HS-27A (cell line): ENCODE measurements at regions not wholly inside any gene's neighbourhood (a gene's known extent, or its start where the extent isn't known, plus 50 kb on each side); places are given as distances from the start of the nearest gene placed in this dataset.
A peak's percentile ranks its signal among the peaks of the same experiment; 100 is the strongest.
"Not testable (repeated sequence)": the region's sequence is repeated elsewhere in the genome, so short reads cannot be mapped to it uniquely, and the experiment has no call there.

Source experiments
- DNase-seq: peaks from one replicate; pipeline ENCODE4 v3.0.0-alpha.2; 2012; ENCODE audit warnings: low read depth, missing footprints

DNA sequence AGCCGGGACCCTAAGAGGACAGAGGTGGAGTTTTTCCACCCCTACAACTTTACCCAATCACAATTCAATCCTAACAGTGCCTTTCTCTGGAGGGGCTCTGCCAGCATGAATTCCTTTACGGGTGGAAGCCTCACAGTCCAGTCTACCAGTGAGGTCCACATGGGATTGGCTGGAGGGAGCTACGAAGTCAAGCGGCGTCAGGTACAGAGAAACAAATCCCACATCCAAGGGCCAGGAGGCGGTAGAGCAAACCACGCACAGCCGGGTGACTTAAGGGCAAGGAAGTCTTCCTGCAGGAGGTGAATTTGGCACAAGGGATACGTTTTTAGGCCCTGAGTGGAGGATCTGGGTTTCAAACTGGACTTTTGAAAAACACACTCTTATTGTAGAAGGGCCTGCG, 199.6 kb downstream of the UQCRFS1 start:
- DNase-seq: no peak

DNA sequence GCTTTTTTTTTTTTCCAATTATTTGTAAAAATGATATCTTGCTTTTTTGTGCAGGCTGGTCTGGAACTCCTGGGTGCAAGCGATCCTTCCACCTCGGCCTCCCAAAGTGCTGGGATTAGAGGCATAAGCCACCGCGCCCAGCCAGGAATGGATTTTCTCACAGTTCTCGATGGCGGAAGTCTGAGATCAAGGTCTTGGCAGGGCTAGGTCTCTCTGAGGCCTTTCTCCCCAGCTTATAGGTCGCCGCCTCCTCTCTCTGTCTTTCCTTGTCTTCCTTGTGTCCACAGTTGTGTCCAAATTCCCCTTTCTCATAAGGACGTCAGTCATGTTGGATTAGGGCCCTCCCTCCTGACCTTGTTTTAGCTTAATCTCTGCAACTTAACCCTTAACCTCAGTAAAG, 200.5 kb downstream of the UQCRFS1 start:
- no peak for DNase-seq

DNA sequence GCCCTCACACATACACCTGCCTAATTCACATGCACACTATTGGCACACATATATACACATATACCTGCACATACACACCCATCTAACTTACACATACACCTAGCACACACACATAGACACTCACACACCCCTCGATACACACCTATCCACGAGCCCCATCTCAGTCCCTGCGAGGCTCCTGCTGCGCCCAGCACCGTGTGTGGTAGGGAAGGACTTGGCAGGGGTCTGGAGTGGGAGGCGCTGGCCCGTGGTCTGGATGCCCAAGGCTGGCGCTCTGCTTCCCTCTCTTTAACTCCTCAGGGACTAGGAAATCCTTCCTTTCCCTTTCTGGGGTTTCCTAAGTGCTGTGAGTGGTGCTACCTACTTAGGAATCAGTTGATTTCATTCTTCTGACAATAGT, 202.7 kb downstream of the UQCRFS1 start:
- DNase-seq: no peak

DNA sequence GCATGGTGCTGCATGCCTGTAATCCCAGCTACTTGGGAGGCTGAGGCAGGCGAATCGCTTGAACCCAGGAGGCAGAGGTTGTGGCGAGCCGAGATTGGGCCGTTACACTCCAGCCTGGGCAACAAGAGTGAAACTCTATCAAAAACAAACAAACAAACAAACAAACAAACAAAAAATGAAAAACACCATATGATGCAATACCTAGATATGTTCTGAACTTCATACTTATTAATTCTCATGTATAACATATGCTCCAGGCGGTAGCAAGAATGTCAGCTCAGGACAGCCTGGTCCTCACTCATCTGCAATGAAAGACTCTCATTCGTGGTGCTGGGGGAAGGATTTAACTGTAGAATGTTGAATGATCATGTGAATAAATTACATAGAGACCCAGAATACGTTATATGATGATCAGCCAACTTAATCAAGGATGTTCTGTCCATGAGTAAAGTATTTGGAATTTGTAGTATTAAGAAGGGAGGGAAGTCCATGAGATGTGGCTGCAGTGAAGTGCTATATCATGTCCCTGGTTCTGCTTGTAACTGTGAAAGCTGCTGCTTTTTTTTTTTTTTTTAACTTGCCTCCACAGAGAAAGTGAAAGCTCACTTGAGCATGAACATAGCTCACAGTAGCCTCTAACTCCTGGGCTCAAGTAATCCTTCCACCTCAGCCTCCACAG, 206.8 kb downstream of the UQCRFS1 start:
- no peak for DNase-seq

DNA sequence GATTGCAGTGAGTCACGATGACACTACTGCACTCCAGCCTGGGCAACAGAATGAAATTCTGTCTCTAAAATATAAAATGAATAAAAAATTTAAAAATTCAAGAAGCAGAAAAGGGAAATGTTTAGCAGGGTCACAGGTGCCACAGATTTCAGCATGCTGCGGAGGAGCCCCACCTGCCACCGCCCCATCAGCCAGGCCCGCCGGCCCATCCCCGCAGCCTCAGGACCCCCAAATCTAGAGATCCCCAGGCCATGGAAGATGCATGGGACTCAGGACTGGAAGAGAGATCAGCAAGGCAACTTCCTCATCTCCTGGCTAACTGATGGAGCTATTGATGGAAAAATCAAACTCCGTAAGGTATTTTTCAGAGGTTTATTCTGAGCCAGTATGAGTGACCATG, 208.2 kb downstream of the UQCRFS1 start:
- DNase-seq: no peak

DNA sequence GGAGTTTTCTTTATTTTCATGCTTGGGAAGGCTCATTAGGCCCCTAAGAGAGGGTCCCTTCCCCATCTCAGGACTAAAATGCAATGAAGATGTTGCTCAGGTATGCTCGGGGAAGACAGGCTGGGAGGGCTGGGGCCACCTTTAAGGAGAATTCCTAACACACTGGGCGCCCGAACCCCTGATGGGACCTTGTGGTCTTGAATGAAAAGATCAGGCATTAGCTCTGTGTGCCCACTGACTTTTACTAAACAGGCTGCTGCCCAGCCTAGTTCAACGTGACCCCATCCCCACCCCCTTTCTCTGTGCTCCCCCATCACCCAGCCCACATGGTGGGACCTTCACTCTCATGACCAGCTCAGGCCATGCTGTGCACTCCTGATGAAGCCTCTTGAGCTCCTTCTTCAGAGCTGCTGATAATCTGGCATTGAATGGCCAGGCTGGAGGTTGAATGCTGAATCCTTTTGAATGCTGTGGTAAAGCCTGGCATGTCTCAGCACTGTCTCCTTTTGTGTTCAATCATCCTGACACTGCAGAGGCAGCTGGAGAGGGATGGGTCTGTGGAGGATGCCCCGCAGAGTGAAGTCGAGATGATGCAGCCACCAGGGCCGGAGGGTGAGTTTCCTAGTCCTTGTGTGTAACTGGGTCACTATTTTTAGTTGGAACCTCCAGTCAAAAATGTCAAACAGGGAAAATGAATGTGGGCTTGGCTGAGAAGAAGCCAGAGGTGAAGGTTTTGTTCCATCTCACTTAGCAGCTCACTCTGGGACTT, 209.1 kb downstream of the UQCRFS1 start:
- DNase-seq: no peak

DNA sequence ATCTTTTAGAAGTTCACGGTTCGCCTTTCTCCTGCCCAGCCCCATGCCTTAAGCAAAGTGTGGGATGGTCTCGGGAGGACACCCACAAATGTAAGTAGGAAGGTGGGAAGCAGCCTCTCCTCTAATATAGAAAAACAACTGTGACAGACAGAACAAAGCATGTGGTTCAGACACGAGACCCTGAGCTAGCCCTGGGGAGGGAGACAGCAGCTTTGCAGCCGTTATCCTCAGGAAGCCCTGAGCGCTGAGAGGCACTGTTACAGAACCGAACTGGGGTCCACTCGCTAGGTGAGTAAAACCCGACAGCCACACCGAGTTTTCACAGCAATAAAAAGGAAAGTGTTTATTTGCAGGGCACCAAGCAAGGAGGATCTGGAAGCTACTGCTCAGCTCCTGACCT, 210.6 kb downstream of the UQCRFS1 start:
- DNase-seq: no peak

DNA sequence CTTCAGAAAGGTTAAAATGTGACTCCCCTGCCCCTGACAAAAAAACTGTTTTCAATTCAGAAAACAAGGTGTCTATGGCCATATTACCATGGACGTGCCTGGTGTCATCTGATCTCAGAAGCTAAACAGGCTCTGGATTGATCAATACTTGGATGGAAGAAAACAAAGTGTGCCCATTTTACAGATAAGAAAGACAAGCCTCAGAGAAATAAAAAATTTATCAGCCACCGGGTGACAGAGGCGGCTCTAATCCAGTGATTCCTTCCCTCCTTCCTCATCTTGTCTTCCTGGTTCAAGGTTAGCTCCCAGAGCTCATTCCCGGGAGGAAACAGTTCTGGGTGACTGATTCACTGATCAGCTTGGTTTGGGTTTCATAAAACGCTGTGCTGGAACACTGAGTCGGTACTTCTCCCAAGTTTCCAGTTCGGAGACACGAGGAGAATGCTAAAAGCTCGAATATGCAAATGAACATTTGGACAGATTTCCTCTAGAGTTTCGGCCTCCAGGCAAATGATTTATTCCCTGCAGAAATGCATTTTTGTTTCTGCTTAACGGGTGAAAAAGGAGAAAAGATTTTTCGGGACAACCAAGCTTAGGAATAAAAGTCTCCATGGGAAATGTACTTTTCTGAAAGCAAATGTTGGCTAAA, 211.2 kb downstream of the UQCRFS1 start:
- DNase-seq: no peak

DNA sequence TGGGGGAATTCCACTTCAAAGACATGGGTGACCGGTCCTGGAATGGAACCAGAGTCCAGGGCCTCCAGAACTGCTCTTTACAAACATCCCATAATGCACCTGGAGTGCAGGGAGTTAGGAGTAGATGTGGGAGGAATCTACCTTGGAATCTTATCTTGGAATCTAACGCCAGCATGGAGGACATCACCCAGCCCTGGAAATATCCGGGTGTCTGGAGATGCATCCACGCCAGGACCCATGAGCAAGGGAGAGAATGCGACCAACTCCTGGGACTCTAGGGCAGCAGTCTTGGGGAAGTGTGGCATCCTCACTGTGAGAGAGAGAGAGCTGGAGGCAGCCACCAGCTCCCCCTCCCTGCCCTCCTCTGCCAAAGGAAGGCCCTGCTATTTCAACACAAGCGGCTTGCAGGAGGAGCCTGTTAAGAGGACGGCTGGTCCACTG, 211.8 kb downstream of the UQCRFS1 start:
- no peak for DNase-seq

DNA sequence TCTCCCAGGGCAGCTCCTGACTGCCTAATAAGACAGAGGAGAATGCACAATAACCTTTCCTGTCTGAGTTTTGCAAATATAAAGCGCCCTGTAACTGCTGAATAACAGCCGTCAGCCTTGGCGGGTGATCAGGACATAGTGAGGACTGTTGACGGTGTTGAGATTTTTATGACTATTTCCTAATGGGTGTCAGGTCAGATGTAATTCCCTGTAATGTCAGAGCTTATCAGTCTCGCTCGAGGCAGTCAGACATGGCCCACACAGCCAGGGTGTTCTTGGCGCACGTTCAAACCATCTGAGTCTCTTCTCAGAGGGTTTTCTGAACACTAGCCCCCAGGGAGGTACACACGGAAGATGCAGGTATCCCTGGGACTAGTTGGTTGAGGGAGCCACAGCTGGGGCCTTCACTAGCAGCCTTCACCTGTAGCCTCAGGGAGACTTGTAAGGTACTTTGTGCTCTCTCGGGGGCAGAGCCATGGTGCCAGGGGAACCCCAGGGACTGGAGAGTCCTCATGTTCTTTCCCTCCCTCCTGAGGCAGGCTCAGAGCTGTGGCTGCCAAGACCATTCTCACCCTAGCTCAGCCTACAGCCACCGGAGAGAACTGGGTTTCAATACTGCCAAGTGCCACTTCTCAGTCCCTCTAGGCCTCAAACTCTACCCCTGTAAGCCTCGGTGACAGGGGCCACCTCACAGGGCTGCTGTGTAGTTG, 213.1 kb downstream of the UQCRFS1 start:
- no peak for DNase-seq

DNA sequence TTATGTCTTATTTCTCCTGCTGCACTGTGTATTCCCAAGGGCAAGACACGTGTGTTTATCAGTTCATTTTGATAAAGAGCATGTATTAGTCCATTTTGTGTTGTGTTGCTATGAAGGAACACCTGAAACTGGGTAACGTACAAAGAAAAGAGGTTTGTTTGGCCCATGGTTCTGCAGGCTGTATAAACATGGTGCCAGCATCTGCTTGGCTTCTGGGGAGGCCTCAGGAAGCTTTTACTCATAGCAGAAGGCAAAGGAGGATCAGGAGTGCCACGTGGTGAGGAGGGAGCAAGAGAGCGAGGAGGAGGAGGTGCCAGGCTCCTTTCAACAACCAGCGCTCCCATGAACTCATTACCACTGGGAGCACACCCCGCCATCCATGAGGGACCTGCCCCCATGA, 214.0 kb downstream of the UQCRFS1 start:
- DNase-seq: no peak

DNA sequence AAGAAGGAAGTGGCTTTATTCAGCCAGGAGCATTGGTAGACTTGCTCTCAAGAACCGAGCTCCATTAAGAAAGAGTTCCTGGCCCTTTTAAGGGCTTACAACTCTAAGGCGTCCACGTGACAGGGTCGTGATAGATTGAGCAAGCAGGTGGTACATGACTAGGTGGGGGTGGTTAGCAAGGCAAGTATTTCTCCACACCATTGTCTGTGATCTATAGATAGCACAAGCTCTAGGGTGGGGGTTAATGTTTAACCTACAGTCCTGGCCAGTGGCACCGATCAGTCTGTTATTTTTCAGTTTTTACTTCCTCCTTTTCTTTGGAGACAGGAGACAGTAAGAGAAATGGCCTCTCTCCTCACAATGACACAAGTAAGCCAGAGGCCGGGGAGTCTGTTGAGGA, 215.1 kb downstream of the UQCRFS1 start:
- DNase-seq: not testable (repeated sequence)

DNA sequence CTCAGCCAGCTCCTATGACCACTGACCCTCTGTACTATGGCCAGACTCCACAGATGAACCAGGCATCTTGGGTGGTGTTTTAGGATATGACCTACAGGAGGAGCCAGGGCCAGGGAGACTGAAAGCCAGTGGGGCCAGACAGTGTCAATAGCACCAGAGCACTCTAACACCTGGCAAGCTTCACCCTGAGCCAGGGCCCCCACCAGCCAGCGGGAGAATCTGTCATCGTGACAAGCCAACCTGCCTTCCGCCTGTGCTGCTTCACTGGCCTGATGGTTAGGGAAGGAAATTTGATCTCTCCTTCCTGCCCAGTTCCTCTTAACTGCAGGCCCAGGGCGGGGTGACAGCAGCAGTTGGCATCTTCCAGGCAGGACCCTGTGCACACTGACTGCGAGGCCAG, 222.4 kb downstream of the UQCRFS1 start:
- no peak for DNase-seq

DNA sequence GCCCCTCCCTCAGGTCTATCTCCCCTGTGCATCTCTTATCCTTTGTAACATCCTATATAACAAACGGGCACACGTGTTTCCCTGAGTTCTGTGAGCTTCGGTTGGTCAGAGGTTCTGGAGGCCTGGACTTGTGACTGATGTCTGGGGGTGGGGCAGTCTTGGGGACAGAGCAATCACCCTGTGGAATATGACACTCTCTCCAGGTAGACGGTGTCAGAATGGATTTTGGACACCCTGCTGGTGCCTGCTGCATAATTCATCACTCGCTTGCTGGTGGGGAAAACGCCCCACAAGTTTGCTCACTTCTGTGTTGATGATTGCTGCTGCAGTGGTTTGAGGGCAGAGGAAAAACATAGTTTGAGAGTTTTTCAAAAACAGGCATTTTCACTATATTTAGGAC, 223.2 kb downstream of the UQCRFS1 start:
- no peak for DNase-seq

DNA sequence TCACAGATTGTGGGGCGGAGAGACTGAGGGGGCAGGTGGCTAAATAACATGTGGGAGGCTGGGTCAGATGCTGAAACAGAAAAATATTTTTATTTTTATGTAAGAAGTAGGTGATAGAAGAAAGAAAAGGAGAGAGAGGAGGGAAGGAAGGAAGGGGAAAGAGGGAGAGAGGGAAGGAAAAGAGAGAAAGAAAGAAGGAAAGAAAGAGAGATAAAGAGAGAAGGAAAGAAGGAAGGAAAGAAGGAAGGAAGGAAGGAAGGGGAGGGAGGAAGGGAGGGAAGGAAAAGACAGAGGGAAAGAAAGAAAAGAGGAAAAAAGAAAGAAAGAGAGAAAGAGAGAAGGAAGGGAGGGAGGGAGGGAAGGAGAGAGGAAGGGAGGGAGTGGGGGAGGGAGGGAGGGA, 224.9 kb downstream of the UQCRFS1 start:
- no peak for DNase-seq

DNA sequence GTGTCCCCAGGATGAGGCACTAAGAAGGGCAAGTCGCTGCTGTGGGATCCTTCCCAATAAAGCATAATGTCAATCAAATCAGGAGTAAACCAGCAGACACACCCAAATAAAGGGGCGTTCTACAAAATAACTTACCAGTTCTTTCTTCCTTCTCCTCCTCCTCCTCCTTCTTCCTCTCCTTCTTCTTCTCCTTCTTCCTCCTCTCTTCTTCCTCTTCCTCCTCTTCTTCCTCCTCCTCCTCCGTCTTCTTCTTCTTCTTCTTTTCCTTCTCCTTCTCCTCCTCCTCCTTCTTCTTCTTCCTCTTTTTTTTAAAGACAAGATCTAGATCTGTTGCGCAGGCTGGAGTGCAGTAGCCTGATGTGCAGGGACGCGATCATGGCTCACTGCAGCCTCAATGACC, 225.8 kb downstream of the UQCRFS1 start:
- DNase-seq: no peak

DNA sequence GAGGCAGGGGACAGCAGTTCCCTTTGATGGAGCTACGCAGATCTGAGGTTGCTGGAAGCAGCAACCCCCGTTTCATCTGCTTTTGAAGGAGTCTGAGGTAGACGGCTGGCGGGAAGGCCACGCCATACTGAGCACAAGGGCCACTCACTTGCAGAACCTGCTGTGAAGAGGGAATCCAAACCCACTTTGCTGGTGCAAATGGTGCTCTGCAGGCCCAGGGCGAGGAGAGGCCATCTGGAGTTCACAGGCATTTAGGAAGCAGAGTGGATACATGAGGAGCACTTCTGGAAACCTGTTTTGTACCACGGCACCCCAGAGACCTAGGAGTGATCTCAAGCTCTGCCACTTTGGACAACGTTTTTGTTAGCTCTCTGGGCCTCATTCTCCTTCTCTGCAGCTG, 227.8 kb downstream of the UQCRFS1 start:
- no peak for DNase-seq

DNA sequence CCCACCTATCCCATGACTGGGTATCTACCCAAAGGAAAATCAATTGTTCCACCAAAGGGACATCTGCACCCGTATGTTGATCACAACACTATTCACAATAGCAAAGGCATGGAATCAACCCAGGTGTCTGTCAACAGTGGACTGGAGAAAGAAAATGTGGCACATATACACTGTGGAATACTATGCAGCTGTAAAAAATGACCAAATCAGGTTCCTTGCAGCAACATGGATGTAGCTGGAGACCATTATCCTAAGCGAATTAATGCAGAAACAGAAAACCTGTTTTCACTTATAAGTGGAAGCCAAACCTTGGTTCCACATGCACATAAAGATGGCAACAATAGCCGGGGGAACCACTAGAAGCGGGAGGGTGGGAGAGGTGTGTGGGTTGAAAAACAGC, 228.6 kb downstream of the UQCRFS1 start:
- DNase-seq: no peak

DNA sequence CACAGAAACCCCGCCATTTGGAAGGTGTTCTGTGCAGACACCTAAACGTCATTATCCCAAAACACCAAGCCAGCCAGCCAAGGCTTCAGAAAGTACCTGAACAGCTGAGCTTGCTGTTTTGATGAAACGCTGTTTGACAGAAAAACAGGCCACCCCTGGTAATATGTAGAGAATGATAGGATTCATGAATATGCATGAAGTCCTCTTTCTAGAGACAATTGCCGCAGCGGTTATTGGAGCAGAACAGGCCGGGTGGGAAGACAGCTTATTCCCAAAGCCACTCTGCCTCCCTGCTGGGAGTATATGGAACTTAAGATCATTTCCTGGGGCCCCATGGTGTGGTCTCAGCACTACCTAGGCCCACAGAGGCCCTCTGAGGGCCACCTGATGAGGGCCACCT, 229.5 kb downstream of the UQCRFS1 start:
- DNase-seq: no peak

DNA sequence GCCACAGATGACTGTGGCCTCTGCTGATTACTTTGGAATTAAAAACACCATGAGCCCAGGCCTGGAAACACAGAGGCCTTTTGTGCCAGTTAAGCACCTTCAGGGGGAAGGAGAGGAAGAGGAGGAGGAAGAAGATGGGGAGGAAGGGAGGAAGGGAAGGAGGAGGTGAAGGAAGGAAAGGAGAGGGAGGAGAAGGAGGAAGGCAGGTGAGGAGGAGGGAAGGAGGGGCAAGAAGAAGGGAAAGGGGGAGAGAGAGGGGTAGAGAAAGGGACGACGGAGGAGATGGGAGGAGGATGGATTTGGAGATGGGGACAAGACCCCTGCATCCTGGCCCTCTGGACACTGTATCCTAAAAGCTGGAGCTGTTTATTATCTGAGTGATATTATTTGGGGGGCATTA, 231.0 kb downstream of the UQCRFS1 start:
- no peak for DNase-seq

DNA sequence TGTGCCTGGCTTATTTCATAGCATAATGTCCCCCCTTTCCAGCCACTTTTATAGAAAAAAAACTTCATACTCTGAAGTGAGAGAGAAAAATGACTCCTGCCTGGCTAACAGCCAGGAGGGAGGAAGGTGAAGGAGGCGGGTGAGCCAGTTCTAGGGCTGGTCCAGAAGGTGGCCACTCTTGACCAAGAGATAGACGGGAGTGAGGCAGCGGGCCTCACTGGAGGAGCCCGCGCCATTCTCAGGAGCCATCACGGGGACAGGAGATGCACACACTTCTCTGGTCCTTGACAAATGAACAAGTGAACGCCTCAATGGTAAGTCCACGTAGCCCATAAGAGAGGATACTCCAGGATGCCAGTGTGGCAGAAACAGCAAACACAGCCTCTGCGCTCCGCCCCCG, 231.4 kb downstream of the UQCRFS1 start:
- DNase-seq: no peak

DNA sequence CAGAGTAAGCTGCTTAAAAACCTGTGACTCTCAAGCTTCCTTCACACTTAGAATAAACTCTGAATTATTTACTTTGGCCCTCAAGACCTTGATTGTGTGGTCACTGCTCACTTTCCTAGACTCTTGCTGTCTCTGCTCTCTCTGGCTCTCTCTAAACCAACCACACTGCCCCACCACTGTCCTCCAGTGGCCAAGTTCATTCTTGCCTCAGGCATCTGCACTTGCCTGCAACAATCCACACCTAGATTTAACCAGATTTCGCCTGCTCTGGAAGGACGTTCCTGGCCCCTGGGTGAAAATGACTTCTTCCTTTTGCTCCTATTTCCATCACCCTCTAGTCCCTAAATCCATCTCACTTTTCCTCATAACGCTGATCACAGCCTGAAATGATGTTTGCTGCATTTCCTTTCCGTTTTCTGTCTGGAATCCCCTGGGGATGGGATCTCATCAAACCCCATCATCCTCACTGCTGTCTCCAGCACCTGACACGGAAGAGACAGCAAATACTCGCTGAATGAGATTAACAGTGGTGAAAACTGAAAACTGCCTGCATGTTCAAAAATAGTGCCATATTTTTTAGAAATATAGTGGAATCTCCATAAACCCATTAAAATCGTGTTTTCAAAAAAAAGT, 232.6 kb downstream of the UQCRFS1 start:
- DNase-seq: peak; percentile 24
